ENCODE measurements at regions not wholly inside any gene's neighbourhood (a gene's known extent, or its start where the extent isn't known, plus 50 kb on each side); places are given as distances from the start of the nearest gene placed in this dataset.
A peak's percentile ranks its signal among the peaks of the same experiment; 100 is the strongest.

DNA sequence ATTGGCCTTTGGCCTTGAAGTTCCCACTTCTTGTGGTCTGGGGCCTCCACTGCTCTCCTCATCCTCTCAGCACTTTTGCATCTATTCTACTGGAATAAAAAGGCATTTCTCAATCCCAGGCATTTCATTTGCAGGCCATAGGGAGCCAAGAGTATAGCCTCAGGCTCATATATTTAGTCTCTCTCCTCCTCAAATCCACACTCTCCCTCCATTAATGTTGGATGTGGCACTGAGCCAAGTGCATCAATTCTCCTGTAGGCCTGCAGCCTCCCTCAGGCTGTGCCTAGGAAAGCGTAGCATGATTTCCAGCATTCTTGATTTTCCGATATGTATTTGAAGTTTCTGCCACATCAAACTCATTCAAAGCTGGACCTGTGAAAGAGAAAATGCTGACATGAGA lies 211.5 kb upstream of the CPNE8 start:
- no peak for TF ChIP-seq CTCF (IDR thresholded peaks at IDR 0.05; ENCODE audit: insufficient read depth, low read length)
- DNase-seq (ENCODE audit: low read depth) = no peak
- no peak overlapping the region for H3K4me3 ChIP-seq (ENCODE audit: low read depth, low read length)

GRCh38 chr12:39112064-39112463 lies 206.7 kb upstream of the CPNE8 start:
- no peak overlapping the region for H3K4me3 ChIP-seq (ENCODE audit: low read depth, low read length)
- TF ChIP-seq CTCF (IDR thresholded peaks at IDR 0.05; ENCODE audit: insufficient read depth, low read length) = no peak
- no peak for DNase-seq (ENCODE audit: low read depth)

- DNase-seq (ENCODE audit: low read depth) = peak; percentile 13
- H3K4me3 ChIP-seq (ENCODE audit: low read depth, low read length) = no peak overlapping the region
- no peak for TF ChIP-seq CTCF (IDR thresholded peaks at IDR 0.05; ENCODE audit: insufficient read depth, low read length)
Observed at GRCh38 chr12:39105111-39105510, 199.7 kb upstream of the CPNE8 start.

DNA sequence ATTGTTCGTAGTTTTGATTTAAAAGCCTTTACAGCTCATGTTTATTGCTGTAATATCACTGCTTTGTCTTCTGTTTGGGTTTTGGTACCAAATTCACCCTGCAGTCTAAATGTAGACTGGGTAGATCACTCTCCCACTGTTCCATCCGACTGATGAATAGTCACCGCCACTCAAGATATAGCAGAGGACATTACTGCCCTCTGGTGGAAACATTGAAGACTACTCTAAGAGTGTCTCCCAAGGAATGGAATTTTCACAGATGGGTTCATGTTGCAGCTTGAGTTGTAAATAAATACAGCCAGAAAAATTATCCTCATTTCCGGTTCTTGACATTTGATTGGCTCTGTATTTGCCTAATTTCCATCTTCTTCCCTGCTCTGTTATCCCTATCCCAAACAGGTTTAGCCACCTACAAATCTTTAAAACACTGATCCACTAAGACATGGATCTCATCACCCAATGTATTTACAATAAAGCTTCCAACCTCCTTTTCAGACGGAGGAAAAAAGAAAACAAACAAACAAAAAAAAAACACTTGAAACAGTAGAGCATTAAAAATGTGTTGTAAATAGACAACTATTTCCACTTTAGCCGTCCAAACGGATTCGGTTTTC lies 198.3 kb upstream of the CPNE8 start:
- no peak overlapping the region for H3K4me3 ChIP-seq (ENCODE audit: low read depth, low read length)
- DNase-seq (ENCODE audit: low read depth) = peak; percentile 76
- peak; percentile 73 for TF ChIP-seq CTCF (IDR thresholded peaks at IDR 0.05; ENCODE audit: insufficient read depth, low read length)

DNA sequence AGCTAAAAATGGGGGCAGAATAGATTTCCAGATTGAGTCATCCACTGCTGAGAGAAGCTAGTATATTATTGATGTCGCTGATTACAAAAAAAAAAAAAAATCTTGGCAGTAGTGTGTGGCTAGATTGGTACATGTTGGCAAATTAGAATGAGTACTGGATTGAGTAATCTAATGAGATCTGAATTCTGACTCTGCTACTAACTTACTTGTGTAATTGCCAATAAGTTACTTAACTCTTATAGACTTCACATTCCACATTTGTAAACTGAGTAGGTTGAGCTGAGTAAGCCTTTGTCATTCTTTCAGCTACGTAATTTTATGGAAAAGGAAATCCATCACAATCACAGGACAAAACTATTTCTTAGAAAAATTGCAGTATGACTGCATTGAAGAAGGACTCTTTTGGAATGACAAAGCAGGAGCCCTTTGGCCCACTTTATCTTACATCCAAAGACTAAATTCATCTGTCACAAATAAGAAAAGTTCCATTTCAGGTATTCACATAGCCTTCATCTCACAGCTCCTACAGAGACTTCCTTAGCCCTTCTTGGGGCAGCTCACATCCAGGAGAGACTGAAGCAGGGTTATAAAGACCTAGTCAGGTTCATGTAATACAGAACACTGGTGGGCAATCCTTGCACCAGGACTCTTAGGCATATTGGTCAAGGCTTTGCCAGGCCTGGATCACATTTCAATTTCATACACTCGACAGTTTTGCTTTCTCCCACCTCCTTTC lies 197.3 kb upstream of the CPNE8 start:
- DNase-seq (ENCODE audit: low read depth) = peak; percentile 70
- H3K4me3 ChIP-seq (ENCODE audit: low read depth, low read length) = no peak overlapping the region
- no peak for TF ChIP-seq CTCF (IDR thresholded peaks at IDR 0.05; ENCODE audit: insufficient read depth, low read length)

DNA sequence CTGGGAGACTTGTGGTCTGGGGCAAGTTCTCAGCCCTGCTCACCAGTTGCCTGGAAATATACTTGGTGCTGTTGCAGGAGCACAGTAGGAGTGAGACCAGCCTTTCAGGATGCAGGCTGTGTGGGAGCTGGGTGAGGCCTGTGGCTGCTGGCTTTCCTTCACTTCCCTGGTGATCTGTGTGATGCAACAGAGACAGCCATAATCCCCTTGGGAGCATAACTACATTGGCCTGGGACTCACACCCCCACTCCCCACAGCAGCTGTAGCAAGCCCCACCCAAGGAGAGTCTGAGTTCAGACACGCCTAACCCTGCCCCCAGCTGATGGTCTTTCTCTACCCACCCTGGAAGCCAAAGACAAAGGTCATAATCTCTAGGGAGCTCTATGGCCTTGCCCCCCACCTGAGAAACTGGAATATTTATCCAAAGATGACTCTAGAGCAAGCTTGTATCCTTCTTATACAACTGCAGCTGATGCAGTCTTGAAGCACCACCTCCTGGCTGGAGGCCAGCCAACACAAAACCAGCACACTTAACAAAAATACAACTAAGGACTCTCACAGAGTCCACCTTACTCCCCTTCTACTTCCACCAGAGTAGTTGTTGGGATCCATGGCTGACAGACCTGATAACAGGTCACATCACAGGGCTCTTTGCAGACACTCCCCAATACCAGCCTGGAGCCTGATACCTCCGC lies 190.4 kb upstream of the CPNE8 start:
- TF ChIP-seq CTCF (IDR thresholded peaks at IDR 0.05; ENCODE audit: insufficient read depth, low read length) = no peak
- H3K4me3 ChIP-seq (ENCODE audit: low read depth, low read length) = no peak overlapping the region
- DNase-seq (ENCODE audit: low read depth) = no peak

Data from fibroblast of the aortic adventitia (primary cell).